HG03064 (cell line): ENCODE measurements at regions not wholly inside any gene's neighbourhood (a gene's known extent, or its start where the extent isn't known, plus 50 kb on each side); places are given as distances from the start of the nearest gene placed in this dataset.
"Not testable (repeated sequence)": the region's sequence is repeated elsewhere in the genome, so short reads cannot be mapped to it uniquely, and the experiment has no call there.

Source experiments
- ATAC-seq: cut with Tn5 transposase; IDR thresholded peaks from one replicate; pipeline ENCODE4 v1.9.1; 2021; ENCODE audit warnings: low read depth; ENCODE audit not compliant: unreplicated experiment

- ATAC-seq: no peak
Observed at GRCh38 chr5:142222225-142222865, 102.5 kb downstream of the SPRY4 start.

DNA sequence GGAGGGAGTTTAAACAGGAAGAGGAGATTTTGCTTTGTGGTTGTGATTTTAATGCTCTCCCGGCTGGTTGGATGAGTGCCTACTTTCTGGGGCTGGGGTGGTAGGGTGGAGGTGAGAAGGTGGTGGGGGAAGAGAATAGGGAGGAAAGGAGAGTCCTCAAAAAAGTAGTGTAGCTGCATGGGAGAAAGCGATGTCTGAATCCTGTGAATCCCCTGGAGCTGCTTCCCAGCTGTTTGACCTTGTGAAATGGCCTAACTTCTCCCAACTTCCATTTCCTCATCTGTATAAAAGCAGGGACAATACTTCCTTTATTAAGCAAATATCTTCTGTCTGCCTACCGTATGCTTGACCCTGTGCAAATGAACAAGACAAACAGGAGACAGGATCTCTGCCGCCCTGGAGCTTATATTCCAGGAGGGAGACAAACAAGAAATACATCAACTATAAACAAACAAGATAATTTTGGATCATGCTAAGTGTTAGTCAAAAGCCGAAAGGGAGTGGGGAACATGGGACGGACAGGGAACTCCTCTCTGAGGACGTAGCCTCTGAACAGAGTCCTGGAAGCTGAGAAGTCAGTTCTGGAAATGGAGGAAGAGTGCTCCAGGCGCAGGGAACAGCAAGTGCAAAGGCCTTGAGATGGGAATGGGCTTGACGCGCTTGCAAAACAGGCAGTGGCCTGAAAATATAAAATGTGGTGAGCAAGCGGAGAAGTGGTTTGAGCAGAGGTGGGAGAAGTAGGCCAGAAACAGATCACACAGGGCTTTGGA lies 103.5 kb downstream of the SPRY4 start:
- ATAC-seq: no peak

- ATAC-seq: no peak
Observed at GRCh38 chr5:142219146-142219545, 105.7 kb downstream of the SPRY4 start.

DNA sequence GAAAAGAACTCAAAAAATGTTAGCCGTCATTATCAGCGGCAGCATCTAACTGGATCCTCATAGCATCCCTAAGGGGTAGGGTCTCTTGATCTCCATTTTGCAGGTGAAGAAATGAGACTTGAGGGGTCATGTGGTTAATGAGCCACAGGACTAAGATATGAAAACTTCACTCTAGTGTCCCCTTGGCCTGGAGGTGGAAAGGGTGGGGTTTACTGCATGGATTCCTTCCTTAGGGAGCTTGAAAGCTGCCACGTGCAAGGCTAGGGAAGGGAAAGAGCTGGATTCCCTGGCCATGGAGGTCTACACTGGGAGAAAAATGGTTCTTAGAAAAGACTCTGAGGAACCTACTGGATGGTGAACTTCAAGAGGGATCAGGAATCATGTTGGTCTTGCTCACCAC lies 107.9 kb downstream of the SPRY4 start:
- no peak for ATAC-seq

- no peak for ATAC-seq
Observed at GRCh38 chr5:142215915-142216681, 107.5 kb downstream of the NDFIP1 start.

- ATAC-seq: no peak
Observed at GRCh38 chr5:142213077-142213476, 104.5 kb downstream of the NDFIP1 start.

DNA sequence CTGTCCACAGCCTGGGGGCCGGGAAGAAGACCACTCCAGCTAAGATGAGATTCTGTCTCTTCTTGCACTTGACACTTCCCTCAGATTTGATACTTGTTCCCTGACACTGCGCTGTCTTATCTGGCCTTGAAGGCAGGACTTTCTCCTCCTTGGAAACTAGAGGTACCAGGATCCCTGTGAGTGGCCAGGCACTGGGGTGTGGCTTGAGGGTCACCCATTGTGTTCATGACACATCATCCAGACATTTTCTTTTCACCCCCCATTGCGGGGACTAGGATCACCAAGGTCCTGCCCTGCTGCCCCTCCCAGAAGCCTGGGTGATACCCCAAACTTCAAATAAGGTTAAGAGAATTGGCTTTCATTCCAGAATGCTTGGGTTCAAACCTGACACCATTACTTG lies 103.3 kb downstream of the NDFIP1 start:
- no peak for ATAC-seq

GRCh38 chr5:142210864-142211412 lies 102.4 kb downstream of the NDFIP1 start:
- no peak for ATAC-seq

DNA sequence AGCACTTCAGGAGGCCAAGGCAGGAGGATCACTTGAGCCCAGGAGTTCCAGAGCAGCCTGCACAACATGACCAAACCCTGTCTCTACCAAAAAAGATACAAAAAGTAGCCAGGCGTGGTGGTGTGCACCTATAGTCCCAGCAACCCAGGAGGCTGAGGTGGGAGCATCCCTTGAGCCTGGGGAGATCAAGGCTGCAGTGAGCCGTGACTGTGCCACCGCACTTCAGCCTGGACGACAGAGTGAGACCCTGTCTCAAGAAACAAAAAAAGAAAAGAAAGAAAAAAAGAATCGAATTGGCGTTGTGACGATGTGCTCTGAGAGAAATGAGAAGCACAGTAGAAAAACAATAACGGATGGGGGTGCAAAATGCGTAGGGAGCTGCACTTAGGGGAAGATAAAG lies 101.4 kb downstream of the NDFIP1 start:
- ATAC-seq: no peak

DNA sequence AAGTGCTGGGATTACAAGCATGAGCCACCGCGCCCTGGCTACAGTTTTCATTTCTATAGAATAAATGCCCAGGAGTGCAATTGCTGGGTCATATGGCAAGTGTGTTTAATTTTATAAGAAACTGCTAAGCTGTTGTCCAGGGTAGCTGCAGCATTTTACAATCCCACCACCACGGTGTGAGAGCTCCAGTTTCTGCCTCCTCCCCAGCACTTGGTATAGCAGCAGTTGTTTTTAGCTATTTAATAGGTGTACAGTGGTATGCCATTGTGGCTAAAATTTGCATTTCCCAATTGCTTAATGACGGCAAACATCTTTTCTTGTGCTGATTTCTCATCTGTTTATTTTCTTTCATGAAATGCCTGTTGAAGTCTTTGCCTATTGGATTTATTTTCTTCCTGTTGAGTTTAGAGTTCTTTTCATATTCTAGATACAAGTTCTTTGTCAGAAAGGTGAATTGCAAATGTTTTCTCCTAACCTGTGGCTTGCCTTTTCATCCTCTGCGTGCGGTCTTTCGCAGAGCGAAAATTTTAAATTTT lies 100.3 kb downstream of the NDFIP1 start:
- no peak for ATAC-seq

DNA sequence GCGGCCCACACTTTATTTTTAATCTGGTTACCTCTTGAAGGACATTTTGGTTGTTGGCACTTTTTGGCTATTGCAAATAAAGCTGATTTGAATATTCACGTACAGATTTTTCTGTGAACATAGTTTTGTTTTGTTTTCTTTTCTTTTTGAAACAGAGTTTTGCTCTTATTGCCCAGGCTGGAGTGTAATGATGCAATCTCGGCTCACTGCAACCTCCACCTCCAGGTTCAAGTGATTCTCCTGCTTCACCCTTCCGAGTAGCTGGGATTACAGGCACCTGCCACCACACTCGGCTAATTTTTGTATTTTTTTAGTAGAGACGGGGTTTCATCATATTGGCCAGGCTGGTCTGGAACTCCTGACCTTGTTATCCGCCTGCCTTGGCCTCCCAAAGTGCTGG lies 99.7 kb downstream of the NDFIP1 start:
- ATAC-seq: not testable (repeated sequence)

- ATAC-seq: no peak
Observed at GRCh38 chr5:142206801-142207200, 98.2 kb downstream of the NDFIP1 start.

DNA sequence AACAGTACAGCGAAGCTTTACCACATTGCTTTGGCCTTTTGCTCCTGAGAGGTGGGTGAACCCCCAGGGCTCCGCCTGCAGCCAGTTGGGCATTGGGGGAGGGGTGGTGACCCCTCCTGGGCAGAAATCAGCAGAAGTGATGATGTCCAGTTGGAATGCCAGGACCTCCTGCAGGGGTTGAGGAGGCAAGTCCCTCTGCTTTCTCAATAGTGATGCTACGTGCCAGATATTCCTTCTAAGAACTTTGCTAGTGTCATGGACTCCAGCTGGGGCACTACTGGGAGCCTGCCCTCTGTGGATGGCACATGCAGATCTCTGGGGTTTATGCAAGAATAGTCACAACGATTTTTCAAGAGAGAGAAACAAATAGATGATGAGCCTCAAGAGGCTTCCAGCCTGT lies 95.6 kb downstream of the NDFIP1 start:
- no peak for ATAC-seq
